ENCODE measurements at regions not wholly inside any gene's neighbourhood (a gene's known extent, or its start where the extent isn't known, plus 50 kb on each side); places are given as distances from the start of the nearest gene placed in this dataset.
"Not testable (repeated sequence)": the region's sequence is repeated elsewhere in the genome, so short reads cannot be mapped to it uniquely, and the experiment has no call there.

DNA sequence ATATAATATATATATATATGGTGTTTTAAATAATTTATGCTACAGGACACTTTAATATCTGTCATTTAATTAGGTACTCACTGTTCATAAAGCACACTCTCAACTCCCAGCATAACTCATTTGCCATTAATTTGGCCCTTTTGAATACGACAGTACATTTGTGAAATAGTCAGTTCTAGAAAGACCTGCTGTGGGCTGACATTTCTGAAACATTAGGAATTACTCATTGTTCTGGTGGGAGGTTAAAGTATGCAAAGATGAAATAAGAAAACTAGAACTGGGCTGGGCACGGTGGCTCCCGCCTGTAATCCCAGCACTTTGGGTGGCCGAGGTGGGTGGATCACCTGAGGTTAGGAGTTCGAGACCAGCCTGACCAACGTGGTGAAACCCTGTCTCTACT is 497.5 kb downstream of the UTRN start:
- POLR2A ChIA-PET, result no interaction called here
- DNase-seq (ENCODE audit: extremely low spot score), result no peak
- CTCF ChIA-PET, result no interaction called here
- TF ChIP-seq L3MBTL2 (conservative IDR thresholded peaks at IDR 0.05) (no peak), BHLHE40 (IDR thresholded peaks at IDR 0.05; ENCODE audit: borderline replicate concordance) (no peak), SUZ12 (IDR thresholded peaks at IDR 0.05) (no peak), TARDBP (IDR thresholded peaks at IDR 0.05) (no peak), FOXA1 (IDR thresholded peaks at IDR 0.05) (no peak), FOXK2 (IDR thresholded peaks at IDR 0.05) (no peak), ELF4 (IDR thresholded peaks at IDR 0.05) (no peak), NFRKB (IDR thresholded peaks at IDR 0.05) (no peak)
- TF ChIP-seq, protein P1, sequence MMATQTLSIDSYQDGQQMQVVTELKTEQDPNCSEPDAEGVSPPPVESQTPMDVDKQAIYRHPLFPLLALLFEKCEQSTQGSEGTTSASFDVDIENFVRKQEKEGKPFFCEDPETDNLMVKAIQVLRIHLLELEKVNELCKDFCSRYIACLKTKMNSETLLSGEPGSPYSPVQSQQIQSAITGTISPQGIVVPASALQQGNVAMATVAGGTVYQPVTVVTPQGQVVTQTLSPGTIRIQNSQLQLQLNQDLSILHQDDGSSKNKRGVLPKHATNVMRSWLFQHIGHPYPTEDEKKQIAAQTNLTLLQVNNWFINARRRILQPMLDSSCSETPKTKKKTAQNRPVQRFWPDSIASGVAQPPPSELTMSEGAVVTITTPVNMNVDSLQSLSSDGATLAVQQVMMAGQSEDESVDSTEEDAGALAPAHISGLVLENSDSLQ (IDR thresholded peaks at IDR 0.05), result no peak

DNA sequence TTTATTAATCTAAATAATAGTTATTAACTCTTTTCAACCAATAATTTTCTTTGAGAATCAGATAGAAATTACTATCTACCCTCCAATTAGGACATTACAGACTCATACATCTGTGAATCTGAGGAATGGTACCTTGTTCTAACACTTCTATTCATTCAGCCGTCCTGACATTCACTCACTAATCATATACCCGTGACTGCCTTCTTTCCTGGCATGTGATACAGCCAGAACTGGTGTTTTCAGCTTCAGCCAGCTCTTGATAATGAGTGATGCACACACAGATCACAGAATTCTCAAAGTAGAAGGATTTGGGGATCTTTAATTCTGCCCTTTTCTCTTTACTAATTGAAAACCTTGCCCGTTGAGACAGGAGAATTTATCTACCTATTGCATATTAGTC is 499.9 kb downstream of the UTRN start:
- no peak for DNase-seq (ENCODE audit: extremely low spot score)
- POLR2A ChIA-PET, result no interaction called here
- TF ChIP-seq ELF4 (IDR thresholded peaks at IDR 0.05), result no peak
- no peak for TF ChIP-seq HDGF (IDR thresholded peaks at IDR 0.05; ENCODE audit: borderline replicate concordance)
- no peak for TF ChIP-seq CTBP1 (IDR thresholded peaks at IDR 0.05; ENCODE audit: borderline replicate concordance)
- TF ChIP-seq SP1 (IDR thresholded peaks at IDR 0.05), result no peak
- no peak for TF ChIP-seq L3MBTL2 (conservative IDR thresholded peaks at IDR 0.05)
- no peak for TF ChIP-seq NFRKB (IDR thresholded peaks at IDR 0.05)
- TF ChIP-seq SUZ12 (IDR thresholded peaks at IDR 0.05), result no peak
- no peak for TF ChIP-seq FOXA1 (IDR thresholded peaks at IDR 0.05)
- TF ChIP-seq FOXK2 (IDR thresholded peaks at IDR 0.05), result no peak
- CTCF ChIA-PET, result interaction anchor here (0.6 kb wide), 1 partner anchor 131 kb away, joined by 6 read pairs; no protein-coding TSS in a partner anchor

DNA sequence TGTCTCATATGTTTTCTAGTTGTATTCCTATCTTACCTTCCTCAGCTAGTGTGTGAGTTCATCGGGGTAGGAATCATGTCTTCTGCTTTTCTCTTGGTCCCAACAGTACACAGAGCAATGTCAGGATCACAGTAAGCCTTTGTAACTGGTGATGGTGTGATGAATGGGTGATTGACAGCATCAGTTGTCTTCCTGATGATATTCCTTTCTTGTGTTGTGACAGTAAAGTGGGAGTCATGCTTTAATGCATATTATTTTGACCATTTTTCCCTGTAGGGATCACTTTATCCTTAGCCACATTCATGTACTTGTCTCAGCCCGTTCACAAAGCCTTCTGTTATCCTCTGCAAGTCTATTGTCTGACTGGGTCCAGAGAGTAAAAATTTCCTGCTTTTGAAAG is 501.7 kb downstream of the UTRN start:
- POLR2A ChIA-PET, result no interaction called here
- CTCF ChIA-PET, result no interaction called here
- DNase-seq (ENCODE audit: extremely low spot score), result no peak

DNA sequence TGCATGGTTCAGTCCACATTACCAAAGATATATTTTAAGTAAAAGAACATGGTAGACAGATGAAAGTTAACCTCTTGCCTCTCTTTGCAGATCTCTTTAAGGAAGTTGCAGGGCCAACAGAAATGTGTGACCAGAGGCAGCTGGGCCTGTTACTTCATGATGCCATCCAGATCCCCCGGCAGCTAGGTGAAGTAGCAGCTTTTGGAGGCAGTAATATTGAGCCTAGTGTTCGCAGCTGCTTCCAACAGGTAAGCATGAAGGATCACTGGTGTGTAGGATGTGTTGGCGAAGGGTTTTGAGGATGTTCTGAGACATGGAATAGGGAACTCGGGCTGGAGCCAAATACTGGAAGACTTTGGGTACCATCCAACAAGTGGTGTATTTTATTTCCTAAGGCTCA is 508.6 kb downstream of the UTRN start:
- CTCF ChIA-PET, result no interaction called here
- TF ChIP-seq HDGF (IDR thresholded peaks at IDR 0.05; ENCODE audit: borderline replicate concordance) (no peak), FOXM1 (IDR thresholded peaks at IDR 0.05; ENCODE audit: borderline replicate concordance) (no peak), FOXK2 (IDR thresholded peaks at IDR 0.05) (no peak), TARDBP (IDR thresholded peaks at IDR 0.05) (no peak), ELF4 (IDR thresholded peaks at IDR 0.05) (no peak), ARNT (IDR thresholded peaks at IDR 0.05) (no peak), CTBP1 (IDR thresholded peaks at IDR 0.05; ENCODE audit: borderline replicate concordance) (no peak)
- POLR2A ChIA-PET, result no interaction called here
- DNase-seq (ENCODE audit: extremely low spot score), result no peak

More for the DNA sequence above, 501.7 kb downstream of the UTRN start:
- TF ChIP-seq LEF1 (IDR thresholded peaks at IDR 0.05; ENCODE audit: borderline replicate concordance), result no peak
- no peak for TF ChIP-seq NFRKB (IDR thresholded peaks at IDR 0.05)
- TF ChIP-seq FOXK2 (IDR thresholded peaks at IDR 0.05), result no peak
- no peak for TF ChIP-seq TARDBP (IDR thresholded peaks at IDR 0.05)
- no peak for TF ChIP-seq L3MBTL2 (conservative IDR thresholded peaks at IDR 0.05)
- no peak for TF ChIP-seq HDGF (IDR thresholded peaks at IDR 0.05; ENCODE audit: borderline replicate concordance)
- TF ChIP-seq ZNF384 (IDR thresholded peaks at IDR 0.05), result no peak

DNA sequence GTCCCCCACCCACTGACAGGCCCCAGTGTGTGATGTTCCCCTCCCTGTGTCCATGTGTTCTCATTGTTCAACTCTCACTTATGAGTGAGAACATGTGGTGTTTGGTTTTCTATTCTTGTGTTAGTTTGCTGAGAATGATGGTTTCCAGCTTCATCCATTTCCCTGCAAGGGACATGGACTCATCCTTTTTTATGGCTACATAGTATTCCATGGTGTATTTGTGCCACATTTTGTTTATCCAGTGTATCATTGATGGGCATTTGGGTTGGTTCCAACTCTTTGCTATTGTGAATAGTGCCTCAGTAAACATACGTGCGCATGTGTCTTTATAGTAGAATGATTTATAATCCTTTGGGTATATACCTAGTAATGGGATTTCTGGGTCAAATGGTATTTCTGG is 509.9 kb downstream of the UTRN start:
- DNase-seq (ENCODE audit: extremely low spot score); POLR2A ChIA-PET; CTCF ChIA-PET: not testable (repeated sequence)

DNA sequence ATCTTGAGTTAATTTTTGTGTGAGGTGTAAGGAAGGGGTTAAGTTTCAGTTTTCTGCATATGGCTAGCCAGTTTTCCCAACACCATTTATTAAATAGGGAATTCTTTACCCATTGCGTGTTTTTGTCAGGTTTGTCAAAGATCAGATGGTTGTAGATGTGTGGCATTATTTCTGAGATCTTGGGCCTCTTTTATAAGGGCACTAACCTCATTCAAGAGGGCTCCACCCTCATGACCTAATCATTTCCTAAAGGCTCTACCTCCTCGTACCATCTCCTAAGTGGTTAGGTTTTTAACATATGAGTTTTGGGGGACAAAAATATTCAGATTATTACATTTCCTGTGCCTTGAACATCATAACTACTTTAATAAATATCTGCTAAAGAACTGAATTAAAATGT is 510.9 kb downstream of the UTRN start:
- DNase-seq (ENCODE audit: extremely low spot score), result no peak
- no peak for TF ChIP-seq L3MBTL2 (conservative IDR thresholded peaks at IDR 0.05)
- TF ChIP-seq FOXA1 (IDR thresholded peaks at IDR 0.05), result no peak
- no peak for TF ChIP-seq HDGF (IDR thresholded peaks at IDR 0.05; ENCODE audit: borderline replicate concordance)
- no peak for TF ChIP-seq BHLHE40 (IDR thresholded peaks at IDR 0.05; ENCODE audit: borderline replicate concordance)
- TF ChIP-seq ELF4 (IDR thresholded peaks at IDR 0.05), result no peak
- TF ChIP-seq, protein P1 (IDR thresholded peaks at IDR 0.05), result no peak
- TF ChIP-seq ZNF384 (IDR thresholded peaks at IDR 0.05), result no peak
- no peak for TF ChIP-seq SUZ12 (IDR thresholded peaks at IDR 0.05)
- TF ChIP-seq NFRKB (IDR thresholded peaks at IDR 0.05), result no peak
- TF ChIP-seq TARDBP (IDR thresholded peaks at IDR 0.05), result no peak
- CTCF ChIA-PET, result no interaction called here
- POLR2A ChIA-PET, result no interaction called here

DNA sequence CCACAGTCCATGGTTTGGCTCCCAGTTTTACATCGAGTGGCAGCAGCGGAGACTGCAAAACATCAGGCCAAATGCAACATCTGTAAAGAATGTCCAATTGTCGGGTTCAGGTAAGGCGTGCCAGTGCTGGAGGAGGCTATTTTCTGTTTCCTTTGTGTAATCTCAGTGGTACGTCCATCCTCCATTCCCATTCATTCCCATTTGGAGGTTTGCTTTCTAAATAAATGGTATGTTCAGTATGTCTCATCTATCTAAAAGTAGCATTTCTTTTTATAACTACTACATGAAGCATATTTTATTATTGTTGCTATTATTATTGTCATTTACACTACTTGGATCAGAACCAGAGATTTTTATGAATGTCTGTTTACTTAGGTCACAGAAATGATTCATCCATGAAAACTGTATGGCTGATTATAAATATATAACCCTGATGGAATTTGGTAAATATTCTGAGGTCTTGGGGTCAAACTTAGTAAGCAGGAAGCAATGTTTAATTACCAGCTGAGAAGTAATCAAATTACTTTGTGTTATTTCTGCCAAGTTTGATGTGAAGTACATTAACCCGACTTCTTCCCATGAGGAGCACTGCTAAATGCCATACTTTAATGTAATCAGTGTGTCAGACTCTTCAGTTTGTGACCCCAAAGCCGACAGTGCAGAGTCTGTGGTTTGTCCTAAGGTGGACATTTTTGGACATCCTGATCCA is 512.9 kb downstream of the UTRN start:
- CTCF ChIA-PET, result no interaction called here
- TF ChIP-seq FOXA1 (IDR thresholded peaks at IDR 0.05) (no peak), BHLHE40 (IDR thresholded peaks at IDR 0.05; ENCODE audit: borderline replicate concordance) (no peak), ELF4 (IDR thresholded peaks at IDR 0.05) (no peak)
- DNase-seq (ENCODE audit: extremely low spot score), result no peak
- POLR2A ChIA-PET, result no interaction called here

DNA sequence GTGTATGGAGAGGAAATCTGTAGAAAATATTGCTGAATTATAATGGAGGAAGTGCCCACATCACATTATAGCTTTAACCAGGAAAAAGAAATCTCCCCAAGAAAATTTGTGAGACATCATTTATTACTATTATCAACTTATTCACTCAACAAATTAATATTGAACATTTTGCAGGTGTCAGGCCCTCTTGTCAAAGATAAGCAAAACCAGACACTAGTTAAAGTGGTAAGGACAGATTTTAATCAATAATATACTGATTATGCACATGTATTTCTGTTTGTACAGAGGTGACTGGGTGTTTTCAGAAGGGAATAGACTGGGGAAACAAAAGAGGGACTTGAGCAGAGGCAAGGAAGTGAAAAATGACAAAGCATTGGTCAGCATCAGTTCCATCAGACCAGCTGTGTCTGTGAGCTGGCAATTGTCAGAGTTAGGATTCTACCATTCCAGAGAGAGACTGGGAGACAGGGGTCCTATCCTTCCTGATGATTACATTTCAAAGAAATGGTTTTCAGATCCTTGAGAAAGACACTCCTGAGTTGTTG is 519.2 kb downstream of the UTRN start:
- POLR2A ChIA-PET, result no interaction called here
- no peak for DNase-seq (ENCODE audit: extremely low spot score)

More for the DNA sequence above, 519.2 kb downstream of the UTRN start:
- CTCF ChIA-PET, result interaction anchor here (0.6 kb wide), 1 partner anchor 629 kb away, joined by 4 read pairs; no protein-coding TSS in a partner anchor
- no peak for TF ChIP-seq ARNT (IDR thresholded peaks at IDR 0.05)
